GM18867 (cell line): ENCODE measurements at regions not wholly inside any gene's neighbourhood (a gene's known extent, or its start where the extent isn't known, plus 50 kb on each side); places are given as distances from the start of the nearest gene placed in this dataset.
"Not testable (repeated sequence)": the region's sequence is repeated elsewhere in the genome, so short reads cannot be mapped to it uniquely, and the experiment has no call there.

Experiments
- ATAC-seq: cut with Tn5 transposase; IDR thresholded peaks from one replicate; pipeline ENCODE4 v1.9.1; 2021; ENCODE audit warnings: mild to moderate bottlenecking, moderate library complexity; ENCODE audit not compliant: unreplicated experiment

DNA sequence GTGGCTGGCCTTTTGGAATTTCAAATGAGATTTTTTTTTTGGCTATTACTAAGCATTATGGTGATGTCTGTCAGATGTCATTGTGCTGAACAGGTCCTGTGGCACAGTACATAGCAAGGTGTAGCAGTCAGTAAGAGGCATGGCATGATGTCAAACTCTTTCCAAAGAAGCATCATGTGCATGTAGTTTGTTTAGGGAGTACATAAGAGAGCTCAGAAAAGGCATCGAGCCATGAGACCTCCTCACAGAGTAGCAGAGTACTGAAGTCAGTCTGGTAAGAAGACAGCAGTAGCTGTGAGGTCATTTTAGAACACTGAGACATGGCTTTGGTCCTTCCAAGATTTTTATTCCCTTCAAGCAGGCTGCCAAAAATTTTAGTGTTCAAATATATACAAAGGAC is 134.9 kb upstream of the SPRED1 start:
- no peak for ATAC-seq

DNA sequence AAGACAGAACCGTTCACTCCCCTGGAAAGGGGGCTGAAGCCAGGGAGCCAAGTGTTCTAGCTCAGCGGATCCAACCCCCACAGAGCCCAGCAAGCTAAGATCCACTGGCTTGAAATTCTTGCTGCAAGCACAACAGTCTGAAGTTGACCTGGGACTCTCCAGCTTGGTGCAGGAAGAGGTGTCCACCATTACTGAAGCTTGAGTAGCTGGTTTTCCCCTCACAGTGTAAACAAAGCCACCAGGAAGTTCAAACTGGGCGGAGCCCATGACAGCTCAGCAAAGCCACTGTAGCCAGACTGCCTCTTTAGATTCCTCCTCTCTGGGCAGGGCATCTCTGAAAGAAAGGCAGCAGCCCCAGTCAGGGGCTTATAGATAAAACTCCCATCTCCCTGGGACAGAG is 132.8 kb upstream of the SPRED1 start:
- not testable (repeated sequence) for ATAC-seq

DNA sequence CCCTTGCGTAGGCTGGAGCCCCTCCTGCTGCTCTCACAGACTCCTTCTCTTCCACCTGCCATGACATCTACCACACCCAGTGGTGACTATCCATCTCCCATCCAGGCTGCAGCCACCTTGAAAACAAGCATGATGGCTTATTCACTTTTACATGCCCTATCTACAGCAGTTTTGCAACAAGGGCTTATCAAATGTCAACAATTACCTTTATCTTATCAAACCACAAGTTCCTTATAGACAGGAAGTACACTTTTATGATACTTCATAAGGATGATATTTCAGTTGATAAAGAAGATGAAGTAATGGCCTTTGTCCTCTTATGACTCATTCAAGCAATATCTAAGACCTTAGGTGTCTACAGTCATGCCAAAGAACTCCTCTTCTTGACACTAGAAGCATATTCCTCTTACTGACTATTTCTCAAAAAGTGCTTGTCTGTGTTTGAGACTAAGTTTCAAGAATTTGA is 125.3 kb upstream of the SPRED1 start:
- no peak for ATAC-seq

DNA sequence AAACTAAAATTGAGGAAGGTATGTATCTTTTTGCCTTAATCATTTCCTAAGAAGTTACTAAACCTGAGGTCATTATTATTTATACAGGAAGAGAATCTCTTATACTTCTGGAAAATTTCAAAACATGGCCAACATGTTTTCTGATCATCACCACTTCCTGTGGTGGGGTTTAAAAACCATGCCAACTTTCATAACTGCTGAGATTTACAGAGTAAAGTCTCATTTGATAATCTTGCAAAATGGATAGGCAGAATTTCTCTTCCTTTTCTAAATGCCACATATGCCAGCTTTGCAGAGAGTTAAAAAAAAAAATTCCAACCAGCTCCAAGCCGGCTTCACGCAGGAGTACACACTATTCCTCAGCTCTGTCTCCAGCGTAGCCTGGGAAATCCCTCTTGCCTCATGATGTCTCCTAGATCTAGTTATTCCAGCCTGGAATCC is 124.3 kb upstream of the SPRED1 start:
- no peak for ATAC-seq

DNA sequence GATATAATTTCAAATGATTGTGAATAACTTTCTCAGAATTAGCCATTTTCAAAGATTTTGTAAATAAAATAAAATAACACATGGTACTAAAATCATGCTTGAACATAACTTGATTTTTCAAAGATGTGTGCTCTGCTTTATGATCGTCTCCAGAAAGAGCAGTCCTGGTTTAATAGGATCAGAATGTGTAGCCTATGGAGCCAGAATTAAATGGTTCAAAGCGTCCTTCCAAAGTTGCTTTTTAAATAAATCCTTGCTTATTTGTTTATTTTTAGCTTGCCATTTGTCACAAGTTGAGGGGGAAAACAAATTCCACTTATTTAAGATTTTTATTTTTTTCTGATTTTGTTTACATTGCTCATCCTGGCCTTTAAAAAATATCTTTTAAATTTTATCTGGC is 123.7 kb upstream of the SPRED1 start:
- no peak for ATAC-seq

DNA sequence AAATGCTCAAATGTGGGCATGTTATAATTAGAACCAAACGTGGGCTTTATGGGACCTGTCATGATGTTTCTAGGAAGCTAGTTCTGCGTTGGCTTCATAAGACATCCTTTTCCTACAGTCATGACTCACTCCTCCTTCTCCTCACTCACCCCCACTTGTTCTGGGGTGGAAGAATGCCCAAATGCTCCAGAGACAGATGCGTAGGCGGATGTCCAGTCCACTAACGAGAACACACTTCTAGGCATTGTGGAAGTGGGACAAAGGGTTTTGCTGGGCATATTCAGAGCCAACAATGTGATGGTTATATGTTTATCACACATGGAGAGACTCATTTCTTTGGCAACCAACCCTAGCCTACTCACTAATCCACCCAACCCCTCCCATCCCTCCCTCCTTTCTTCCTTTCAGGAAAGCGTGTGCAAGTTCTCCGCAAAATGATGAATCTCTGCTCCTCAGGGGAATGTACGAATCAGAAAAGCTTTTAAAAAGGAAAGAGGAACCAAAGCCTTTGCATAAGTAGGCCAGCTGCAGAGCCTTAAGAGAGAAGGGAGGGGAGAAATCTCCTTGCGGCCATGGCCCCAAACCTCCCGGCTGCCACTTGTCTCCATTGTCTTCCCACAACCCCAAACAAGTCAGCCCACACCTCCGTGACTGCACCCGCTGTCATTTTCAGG is 123.0 kb upstream of the SPRED1 start:
- peak; percentile 81 for ATAC-seq

DNA sequence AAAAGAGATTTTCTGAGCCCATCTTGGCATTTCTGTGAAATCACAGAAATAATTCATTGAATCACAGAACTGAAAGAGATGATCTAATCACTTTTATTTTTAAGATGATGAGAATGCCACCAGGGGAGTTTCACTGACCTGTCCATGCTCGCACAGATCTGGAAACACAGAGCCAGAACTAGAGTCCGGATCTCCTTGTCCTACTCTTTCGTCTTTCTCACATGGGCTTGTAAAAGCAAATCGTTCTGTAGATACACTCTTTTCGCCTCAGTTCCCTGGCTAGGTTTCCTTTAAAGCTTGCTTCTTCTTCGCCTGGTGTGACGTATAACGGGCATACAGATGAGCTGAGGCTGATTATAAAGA is 122.5 kb upstream of the SPRED1 start:
- peak; percentile 41 for ATAC-seq

DNA sequence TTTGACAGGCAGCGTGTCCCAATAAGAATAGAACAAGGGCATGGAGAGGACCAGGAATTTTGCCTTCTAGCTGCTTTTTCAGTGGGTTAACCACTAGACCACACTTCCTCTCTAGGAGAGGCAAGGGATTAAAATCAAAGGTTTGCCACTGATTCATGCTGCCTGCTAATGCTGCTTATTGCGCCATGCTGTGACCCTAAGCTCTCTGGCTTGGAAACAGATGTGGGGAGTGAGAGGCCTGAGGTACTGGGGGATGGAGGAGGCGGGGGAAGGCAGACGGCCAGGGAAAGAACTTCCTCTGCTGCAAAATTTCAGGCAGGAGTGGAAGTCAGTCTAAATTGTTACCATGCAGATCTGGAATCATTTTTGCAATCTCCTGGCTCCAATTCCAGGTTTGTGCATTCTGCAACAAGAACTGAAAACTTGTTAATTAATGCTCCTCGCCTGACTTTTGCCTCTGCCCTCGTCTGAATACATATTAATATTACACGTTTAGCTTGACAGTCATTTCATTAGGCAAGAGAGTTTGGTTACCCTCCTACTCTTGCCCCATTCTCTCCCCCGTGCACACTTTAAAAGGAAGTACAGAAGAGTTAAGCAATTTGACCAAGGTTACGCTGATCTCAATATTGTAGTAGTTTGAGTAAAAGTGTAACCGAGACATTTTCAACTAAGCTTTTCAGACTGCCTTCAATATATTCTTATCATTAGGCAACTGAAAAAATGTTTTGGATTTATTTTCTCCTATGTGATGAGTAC is 121.7 kb upstream of the SPRED1 start:
- peak; percentile 53 for ATAC-seq

DNA sequence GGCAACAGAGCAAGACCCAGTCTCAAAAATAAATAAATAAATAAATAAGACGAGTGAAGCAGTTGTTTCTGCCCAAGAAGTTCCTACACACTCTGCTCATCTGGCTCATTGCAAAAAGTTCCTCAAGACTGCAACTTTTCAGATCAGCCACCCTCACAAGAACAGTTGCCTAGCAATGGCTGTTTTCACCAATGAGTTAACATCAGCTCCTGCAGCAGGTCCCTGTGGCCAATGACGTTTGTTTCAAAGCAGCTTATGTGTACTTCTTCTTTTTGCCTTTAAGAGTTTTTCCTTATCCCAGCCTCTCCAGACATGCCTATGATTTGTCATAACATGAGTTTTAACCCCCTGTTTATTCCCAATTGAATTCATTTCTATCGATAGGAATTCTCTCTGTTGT is 118.4 kb upstream of the SPRED1 start:
- no peak for ATAC-seq

DNA sequence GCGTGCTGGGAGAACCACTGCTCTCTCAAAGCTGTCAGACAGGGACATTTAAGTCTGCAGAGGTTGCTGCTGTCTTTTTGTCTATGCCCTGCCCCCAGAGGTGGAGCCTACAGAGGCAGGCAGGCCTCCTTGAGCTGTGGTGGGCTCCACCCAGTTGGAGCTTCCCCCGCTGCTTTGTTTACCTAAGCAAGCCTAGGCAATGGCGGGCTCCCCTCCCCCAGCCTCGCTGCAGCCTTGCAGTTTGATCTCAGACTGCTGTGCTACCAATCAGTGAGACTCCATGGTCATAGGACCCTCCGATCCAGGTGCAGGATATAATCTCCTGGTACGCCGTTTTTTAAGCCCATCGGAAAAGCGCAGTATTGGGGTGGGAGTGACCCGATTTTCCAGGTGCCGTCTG is 110.4 kb upstream of the SPRED1 start:
- ATAC-seq, result not testable (repeated sequence)

DNA sequence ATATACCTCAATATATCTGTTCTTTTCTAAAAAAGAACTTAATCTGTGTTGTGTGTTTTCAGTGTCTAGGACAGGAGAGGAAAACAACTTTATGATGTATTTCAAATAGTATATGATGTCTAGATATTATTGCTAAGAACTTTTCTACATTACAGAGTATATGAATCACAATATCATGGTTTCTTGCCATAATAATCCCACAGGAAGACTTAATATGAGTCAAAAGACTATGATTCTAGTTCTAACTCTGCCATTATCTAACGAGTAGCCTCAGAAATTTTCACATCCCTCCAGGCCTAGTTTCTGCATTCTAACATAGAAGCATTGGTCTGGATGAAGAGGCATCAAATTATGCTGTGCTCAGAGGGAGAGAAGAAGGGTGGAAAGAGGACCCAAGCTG is 107.7 kb upstream of the SPRED1 start:
- ATAC-seq, result no peak

DNA sequence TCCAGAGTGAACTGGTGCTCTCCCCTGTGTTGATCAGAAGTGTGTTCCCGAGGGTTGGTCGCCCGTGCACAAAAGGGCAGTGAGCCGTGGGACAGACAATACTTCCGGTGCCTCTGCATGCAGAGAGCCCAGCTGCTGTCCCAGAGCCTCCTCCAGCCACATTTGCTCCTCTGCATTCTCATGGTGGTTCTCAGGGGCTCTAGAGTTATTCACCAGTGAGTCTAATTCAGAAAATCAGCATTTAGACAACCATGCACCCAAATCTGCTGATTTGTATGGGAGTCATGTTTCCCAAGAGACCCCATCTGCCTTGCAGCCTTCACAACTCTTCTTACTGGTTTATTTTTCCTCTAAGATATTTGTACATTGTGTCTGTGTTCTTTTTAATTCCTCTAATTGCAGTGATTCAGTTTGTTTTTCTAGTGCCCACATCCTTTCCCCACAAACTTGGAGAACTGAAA is 107.0 kb upstream of the SPRED1 start:
- ATAC-seq, result no peak

DNA sequence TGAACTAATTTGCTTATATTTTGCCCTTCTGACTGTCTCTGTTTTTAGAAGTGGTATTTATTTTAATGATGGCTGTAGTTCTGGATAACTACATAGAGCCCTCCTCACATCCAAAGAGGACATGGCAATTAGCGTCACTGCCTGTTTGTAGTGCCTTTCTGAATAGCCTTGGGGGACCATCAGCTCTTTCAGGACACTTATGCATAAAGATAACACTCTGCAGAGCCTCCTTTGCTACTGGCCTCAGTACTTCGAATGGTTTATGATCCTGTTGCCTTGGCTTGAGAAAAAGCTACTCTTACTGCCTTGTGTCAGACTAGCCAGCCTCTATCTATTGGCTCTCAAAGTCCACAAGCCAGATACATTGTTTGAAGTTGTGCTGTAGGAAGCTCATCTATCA is 105.4 kb upstream of the SPRED1 start:
- ATAC-seq, result no peak

DNA sequence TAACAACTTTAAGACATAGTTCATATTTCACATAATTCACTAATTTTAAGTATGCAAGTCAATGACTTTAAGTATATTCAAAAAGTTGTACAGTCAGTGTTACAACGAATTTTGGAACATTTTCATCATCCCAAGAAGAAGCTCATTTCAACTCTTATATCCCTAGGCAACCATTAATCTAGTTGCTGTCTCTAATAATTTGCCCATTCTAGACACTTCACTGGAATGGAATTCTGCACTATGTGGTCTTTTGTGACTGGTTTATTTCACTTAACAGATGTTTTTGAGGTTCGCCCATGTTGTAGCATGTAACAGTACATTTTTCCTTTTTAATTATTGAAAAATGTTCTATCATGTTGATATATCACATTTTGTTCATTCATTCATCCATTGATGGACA is 104.2 kb upstream of the SPRED1 start:
- no peak for ATAC-seq

DNA sequence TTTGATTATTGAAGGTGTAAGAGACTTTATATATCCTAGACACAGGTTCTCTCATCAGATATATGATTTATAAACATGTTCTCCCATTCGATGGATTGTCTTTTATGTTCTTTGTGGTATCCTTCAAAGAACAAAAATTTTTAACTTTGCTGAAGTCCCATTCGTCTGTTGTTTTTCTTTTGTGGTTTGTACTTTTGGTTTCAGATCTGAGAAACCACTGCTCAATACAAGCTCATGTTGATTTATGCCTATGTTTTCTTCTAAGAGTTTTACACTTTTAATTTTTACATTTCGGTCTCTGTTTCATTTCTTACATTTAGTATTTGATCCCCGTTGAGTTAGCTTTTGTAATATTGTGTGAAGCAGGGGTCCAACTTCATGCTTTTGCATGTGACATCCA is 103.3 kb upstream of the SPRED1 start:
- ATAC-seq, result peak; percentile 52

DNA sequence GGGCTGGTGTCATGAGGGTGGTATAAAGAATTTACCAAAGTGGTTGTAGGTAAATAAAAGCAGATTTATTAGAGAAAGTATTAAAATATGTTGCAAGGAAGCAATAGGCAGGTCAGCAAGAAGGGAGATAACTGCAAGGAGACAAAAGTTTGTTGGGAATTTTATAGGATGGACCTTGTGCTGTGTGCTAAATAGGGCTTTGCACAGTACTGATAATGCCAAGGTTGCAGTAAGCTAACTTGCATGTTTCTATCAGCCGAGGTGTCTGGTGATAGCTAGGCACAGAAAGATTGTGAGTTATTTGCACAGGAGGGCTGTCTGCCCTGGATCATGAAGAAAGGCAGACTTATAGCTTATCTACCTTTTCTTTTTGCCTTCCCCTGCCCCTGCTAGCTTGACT is 102.5 kb upstream of the SPRED1 start:
- ATAC-seq, result no peak

DNA sequence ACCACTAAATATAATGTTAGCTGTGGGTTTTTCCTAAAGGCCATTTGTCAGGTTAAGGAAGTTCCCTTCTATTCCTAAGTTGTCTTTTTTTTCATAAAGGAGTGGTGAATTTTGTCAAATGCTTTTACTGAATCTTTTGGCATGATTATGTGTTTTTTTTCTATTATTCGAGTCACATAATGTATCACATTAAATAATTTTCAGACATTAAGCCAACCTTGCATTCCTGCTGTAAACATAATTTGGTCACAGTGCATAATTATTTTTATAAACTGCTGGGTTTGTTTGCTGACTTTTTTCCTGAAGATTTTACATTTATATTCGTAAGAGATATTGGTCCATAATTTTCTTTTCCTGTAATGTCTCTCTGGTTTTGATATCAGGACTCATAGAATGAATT is 101.8 kb upstream of the SPRED1 start:
- ATAC-seq, result no peak

DNA sequence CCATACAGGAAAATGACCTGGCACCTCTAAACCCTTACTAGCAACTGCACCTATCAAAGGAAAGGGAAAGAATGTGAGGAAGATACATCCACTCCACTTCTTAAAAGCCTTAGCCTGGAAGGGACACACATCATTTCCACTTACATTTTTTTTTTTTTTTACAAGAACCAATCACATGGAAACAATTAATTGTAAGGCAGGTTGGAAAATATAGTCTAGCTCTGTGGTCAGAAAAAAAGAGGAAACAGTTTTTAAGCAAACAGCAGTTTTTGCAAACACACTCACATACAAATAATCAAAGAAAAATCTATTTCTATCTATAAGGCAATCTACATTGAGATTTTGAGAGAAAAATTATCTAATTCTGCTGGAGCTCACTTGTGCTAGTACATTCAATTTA is 98.9 kb upstream of the SPRED1 start:
- ATAC-seq, result no peak

DNA sequence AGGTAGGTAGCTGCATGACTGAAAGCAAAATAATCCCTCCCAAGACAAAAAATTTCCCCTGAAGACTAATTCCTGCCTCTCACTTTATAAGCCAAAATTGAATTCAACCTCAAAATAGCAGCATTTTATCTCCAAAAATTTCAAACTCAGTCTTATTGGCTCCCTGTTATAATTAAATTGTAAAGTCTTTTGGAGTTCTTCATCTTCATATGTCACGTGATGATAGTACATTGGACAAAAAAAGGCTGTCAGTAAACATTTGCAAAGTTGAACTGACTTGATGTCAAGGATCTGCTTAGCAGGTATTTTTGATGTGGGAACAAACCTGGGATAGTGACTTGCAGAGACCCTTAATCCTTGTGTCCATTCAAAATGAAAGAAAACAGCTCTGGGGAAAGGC is 98.4 kb upstream of the SPRED1 start:
- no peak for ATAC-seq

DNA sequence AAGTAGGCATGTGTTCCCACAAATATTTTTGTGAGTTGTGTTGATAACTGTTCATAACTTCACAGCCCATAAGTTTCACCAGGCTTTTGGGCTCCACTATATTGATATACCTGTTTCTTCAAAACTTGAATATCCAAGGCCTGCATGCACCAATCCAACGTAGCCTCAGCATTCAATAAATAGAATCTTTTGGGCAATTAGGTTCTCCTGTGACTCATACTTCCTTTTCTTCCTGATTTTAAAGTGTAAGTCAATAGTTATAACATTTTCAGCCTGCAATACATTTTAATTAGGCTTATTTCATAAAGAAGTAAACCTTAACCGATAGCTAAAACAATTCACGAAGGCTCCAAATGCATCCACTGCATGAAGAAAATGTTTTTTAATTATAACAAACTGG is 97.8 kb upstream of the SPRED1 start:
- ATAC-seq, result no peak

DNA sequence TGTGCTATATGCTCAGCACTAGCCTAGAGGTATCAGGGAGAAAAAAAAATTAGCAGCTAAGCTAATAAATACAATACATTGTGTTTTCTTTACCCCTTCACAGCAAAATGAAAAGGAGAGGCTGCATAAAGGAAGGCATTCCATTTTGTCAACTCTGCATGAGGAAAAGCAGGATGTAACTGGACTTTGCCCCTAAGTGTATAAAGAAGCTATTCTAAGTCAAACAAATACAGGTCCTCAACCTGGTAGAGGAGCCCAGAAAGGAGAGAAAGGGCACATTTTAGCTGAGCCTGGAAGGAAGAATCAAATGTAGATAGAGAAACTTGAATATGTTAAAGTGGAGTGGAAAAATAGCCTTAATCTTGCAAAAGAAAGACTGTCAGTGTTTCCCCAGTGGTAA is 89.0 kb upstream of the SPRED1 start:
- ATAC-seq, result no peak

DNA sequence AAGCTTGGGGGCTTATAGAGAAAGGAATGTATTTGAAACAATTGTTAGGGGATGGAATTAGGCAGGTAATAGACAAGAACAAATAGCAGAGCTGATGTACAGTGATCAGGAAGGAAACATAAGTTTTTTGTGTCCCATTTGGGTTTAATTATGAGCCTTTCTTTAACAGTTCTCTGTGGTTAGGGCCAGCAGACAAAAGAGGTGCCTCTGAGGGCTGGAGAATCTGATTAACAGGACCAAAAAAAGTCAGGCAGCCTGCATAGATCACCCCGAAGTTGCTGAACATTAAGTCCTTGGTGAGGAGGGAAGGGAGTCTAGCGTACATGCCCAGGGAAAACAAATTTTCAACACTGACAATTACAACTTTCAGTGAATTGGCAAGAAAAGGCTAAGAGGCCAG is 88.6 kb upstream of the SPRED1 start:
- ATAC-seq, result no peak

DNA sequence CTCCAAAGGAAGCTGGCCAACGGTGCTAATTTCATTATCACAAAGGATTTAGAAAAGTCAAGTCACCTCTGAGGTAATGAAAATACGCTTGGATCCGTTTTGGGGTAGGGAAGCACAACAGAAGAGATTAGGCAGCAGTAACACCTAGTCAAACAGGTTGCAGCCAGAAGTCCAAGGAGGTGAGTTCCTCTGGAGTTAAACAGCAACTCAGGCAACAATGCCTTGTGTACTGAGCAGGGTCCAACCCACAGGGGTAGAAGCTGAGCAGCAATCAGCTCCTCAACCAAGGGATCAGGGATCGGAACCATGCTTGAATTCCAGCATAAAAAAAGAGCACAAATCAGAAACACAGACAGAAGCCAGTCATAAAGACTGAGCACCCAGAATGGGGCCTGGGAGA is 88.1 kb upstream of the SPRED1 start:
- no peak for ATAC-seq
